A673 (cell line): ENCODE measurements at regions not wholly inside any gene's neighbourhood (a gene's known extent, or its start where the extent isn't known, plus 50 kb on each side); places are given as distances from the start of the nearest gene placed in this dataset.

ENCODE experiments used
- BruUV-seq: library from RNA; stranded (reverse); fragments of 400-500 nt; replicated peaks from 2 replicates; lab custom pipeline; 2021; lab: Mats Ljungman, UMichigan
- CTCF ChIA-PET: fragments of 300-600 bp; sonication (Branson Sonifier 250); formaldehyde crosslinking; loops from one replicate; lab custom pipeline; 2022; ENCODE audit warnings: antibody characterized with exemption; lab: Charles Lee
- POLR2A ChIA-PET: fragments of 300-600 bp; sonication (Branson Sonifier 250); formaldehyde crosslinking; loops from one replicate; lab custom pipeline; 2022; ENCODE audit warnings: antibody characterized with exemption; ENCODE audit not compliant: low non-redundant PET; lab: Charles Lee
- DNase-seq: peaks from one replicate; pipeline ENCODE4 v3.0.0-alpha.2; 2015; ENCODE audit warnings: low spot score
- H3K27ac ChIP-seq: fragments of 200-600 bp; sonication (generic); 2 replicates; pipeline ENCODE4 v1.5.1; 2016; ENCODE audit warnings: mixed run types, low read depth, mild to moderate bottlenecking, mixed read lengths, antibody characterized with exemption, low read length; ENCODE audit not compliant: poor library complexity, severe bottlenecking
- H3K27me3 ChIP-seq: fragments of 200-600 bp; sonication (generic); replicated peaks from 2 replicates; pipeline ENCODE4 v1.6.1; 2017; ENCODE audit warnings: mixed run types, low read depth, mild to moderate bottlenecking, mixed read lengths, antibody characterized with exemption, low read length; ENCODE audit not compliant: insufficient read depth, poor library complexity
- H3K36me3 ChIP-seq: fragments of 200-600 bp; sonication (generic); 2 replicates; pipeline ENCODE4 v1.6.1; 2016; ENCODE audit warnings: mixed run types, mild to moderate bottlenecking, mixed read lengths, antibody characterized with exemption, low read length; ENCODE audit not compliant: insufficient read depth, poor library complexity, severe bottlenecking
- H3K4me1 ChIP-seq: fragments of 200-600 bp; sonication (generic); 2 replicates; pipeline ENCODE4 v1.6.1; 2017; ENCODE audit warnings: mixed run types, mild to moderate bottlenecking, mixed read lengths, antibody characterized with exemption, low read length; ENCODE audit not compliant: insufficient read depth, poor library complexity, severe bottlenecking
- H3K4me3 ChIP-seq: fragments of 200-600 bp; sonication (generic); 2 replicates; pipeline ENCODE4 v1.5.1; 2016; ENCODE audit warnings: low read depth, mixed run types, mild to moderate bottlenecking, mixed read lengths, low read length; ENCODE audit not compliant: poor library complexity, severe bottlenecking
- H3K9me3 ChIP-seq: fragments of 200-600 bp; sonication (generic); 2 replicates; pipeline ENCODE4 v1.6.1; 2016; ENCODE audit warnings: mixed run types, low read depth, mild to moderate bottlenecking, mixed read lengths, antibody characterized with exemption, low read length; ENCODE audit not compliant: poor library complexity, severe bottlenecking
- CTCF ChIP-seq: fragments of 300-800, 200-600 bp; sonication (generic); conservative IDR thresholded peaks from 2 replicates; pipeline ENCODE4 v1.5.1; 2017; ENCODE audit warnings: low read depth, mild to moderate bottlenecking, antibody characterized with exemption, low read length, moderate library complexity, mixed read lengths
- EZH2 ChIP-seq: fragments of 200-600 bp; sonication (generic); IDR thresholded peaks from 2 replicates; pipeline ENCODE4 v1.6.1; 2017; ENCODE audit warnings: borderline replicate concordance, low read depth, mild to moderate bottlenecking, mixed read lengths, antibody characterized with exemption, low read length; ENCODE audit not compliant: poor library complexity, severe bottlenecking
- intact Hi-C: fragments of 100-400 bp; cut with micrococcal nuclease; formaldehyde crosslinking; loops from one replicate; pipeline ENCODE4 v1.10.0; 2022; ENCODE audit not compliant: unreplicated experiment

- H3K4me1 ChIP-seq = no peaks in the 10 kb centered on the region
- no peak overlapping the region for H3K4me3 ChIP-seq
- TF ChIP-seq CTCF (no peak), EZH2 (no peak)
- no peaks in the 10 kb centered on the region for H3K27me3 ChIP-seq
- POLR2A ChIA-PET = no interaction called here
- intact Hi-C loops = no loop called here
- no peak overlapping the region for H3K27ac ChIP-seq
- no peak for DNase-seq
- CTCF ChIA-PET = no interaction called here
- no TSS peak for BruUV-seq
- H3K9me3 ChIP-seq = no peaks in the 10 kb centered on the region
- H3K36me3 ChIP-seq = no peaks in the 10 kb centered on the region
These were observed 131.3 kb upstream of the C1orf21 start for GRCh38 chr1:184255560-184255959.

GRCh38 chr1:184257873-184258272, 129.0 kb upstream of the C1orf21 start:
- no TSS peak for BruUV-seq
- POLR2A ChIA-PET = no interaction called here

GRCh38 chr1:184258525-184258924, 128.3 kb upstream of the C1orf21 start:
- TF ChIP-seq EZH2 (no peak), CTCF (no peak)
- H3K9me3 ChIP-seq = no peaks in the 10 kb centered on the region
- intact Hi-C loops = no loop called here
- ChIA-PET POLR2A (no interaction called here), CTCF (no interaction called here)
- BruUV-seq = no TSS peak
- H3K27ac ChIP-seq = no peak overlapping the region
- no peak overlapping the region for H3K4me3 ChIP-seq
- DNase-seq = no peak
- H3K36me3 ChIP-seq = no peaks in the 10 kb centered on the region
- H3K27me3 ChIP-seq = no peaks in the 10 kb centered on the region
- H3K4me1 ChIP-seq = no peaks in the 10 kb centered on the region

More at GRCh38 chr1:184257873-184258272, 129.0 kb upstream of the C1orf21 start:
- H3K27me3 ChIP-seq = no peaks in the 10 kb centered on the region
- no peak overlapping the region for H3K27ac ChIP-seq
- no peak for DNase-seq
- TF ChIP-seq EZH2 = no peak
- H3K9me3 ChIP-seq = no peaks in the 10 kb centered on the region
- CTCF ChIA-PET = no interaction called here
- H3K36me3 ChIP-seq = no peaks in the 10 kb centered on the region
- no peaks in the 10 kb centered on the region for H3K4me1 ChIP-seq
- no peak overlapping the region for H3K4me3 ChIP-seq
- intact Hi-C loops = no loop called here

- H3K9me3 ChIP-seq = no peaks in the 10 kb centered on the region
- intact Hi-C loops = no loop called here
- H3K27ac ChIP-seq = no peak overlapping the region
- ChIA-PET CTCF (no interaction called here), POLR2A (no interaction called here)
- H3K36me3 ChIP-seq = no peaks in the 10 kb centered on the region
- BruUV-seq = no TSS peak
- TF ChIP-seq CTCF (no peak), EZH2 (no peak)
- H3K4me1 ChIP-seq = no peaks in the 10 kb centered on the region
- DNase-seq = no peak
- H3K4me3 ChIP-seq = no peak overlapping the region
- no peaks in the 10 kb centered on the region for H3K27me3 ChIP-seq
These were observed 126.4 kb upstream of the C1orf21 start for GRCh38 chr1:184260382-184260781.
